Type B pancreatic cell (in vitro differentiated cells): ENCODE measurements at regions not wholly inside any gene's neighbourhood (a gene's known extent, or its start where the extent isn't known, plus 50 kb on each side); places are given as distances from the start of the nearest gene placed in this dataset.

Experiments used
- DNase-seq: peaks from one replicate; pipeline ENCODE4 v3.0.0; 2021; ENCODE audit warnings: mixed read lengths; ENCODE audit not compliant: unreplicated experiment; ENCODE audit errors: extremely low spot score
- H3K27ac Mint-ChIP-seq: 2 replicates; pipeline ENCODE4 v1.8.0; 2021; ENCODE audit warnings: mild to moderate bottlenecking, mixed read lengths
- H3K27me3 Mint-ChIP-seq: 2 replicates; pipeline ENCODE4 v1.8.0; 2021; ENCODE audit warnings: mixed read lengths
- H3K36me3 Mint-ChIP-seq: 2 replicates; pipeline ENCODE4 v1.8.0; 2021; ENCODE audit warnings: mixed read lengths
- H3K4me1 Mint-ChIP-seq: one replicate; pipeline ENCODE4 v1.8.0; 2021; ENCODE audit warnings: mixed read lengths; ENCODE audit not compliant: unreplicated experiment
- H3K4me3 Mint-ChIP-seq: 2 replicates; pipeline ENCODE4 v1.8.0; 2021; ENCODE audit warnings: mild to moderate bottlenecking, mixed read lengths
- H3K9me3 Mint-ChIP-seq: 2 replicates; pipeline ENCODE4 v1.8.0; 2021; ENCODE audit warnings: mixed read lengths
- TF ChIP-seq, protein P1 (sequence below): fragments of 200-600 bp; sonication (generic); conservative IDR thresholded peaks from 2 replicates; pipeline ENCODE4 v1.5.0; 2021; ENCODE audit warnings: antibody characterized with exemption, mild to moderate bottlenecking

DNA sequence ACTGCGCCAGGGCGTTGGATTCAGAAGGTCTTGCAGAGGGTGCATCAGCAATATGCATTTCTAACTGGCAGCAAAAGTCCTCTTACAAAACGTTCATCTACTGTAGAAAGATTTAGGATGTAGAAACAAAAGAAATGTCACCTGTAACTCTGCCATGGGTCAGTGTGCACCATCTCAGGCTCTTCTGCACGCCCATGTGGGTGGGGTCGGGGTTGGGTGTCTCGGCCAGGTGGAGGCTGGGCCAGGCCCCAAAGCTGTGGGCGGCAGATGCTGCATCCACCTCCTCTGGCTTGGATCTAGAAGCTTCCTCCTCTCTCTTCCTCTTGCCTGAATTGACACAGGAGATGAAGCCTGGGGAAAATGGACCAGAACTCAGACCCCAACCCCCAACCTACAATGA, 111.3 kb upstream of the PPP2R2D start:
- Mint-ChIP-seq H3K27me3 (peaks cover 14% of the 10 kb centered on the region), H3K27ac (no peak overlapping the region), H3K36me3 (no peaks in the 10 kb centered on the region), H3K9me3 (no peaks in the 10 kb centered on the region), H3K4me3 (no peak overlapping the region), H3K4me1 (no peaks in the 10 kb centered on the region)
- TF ChIP-seq, protein P1, sequence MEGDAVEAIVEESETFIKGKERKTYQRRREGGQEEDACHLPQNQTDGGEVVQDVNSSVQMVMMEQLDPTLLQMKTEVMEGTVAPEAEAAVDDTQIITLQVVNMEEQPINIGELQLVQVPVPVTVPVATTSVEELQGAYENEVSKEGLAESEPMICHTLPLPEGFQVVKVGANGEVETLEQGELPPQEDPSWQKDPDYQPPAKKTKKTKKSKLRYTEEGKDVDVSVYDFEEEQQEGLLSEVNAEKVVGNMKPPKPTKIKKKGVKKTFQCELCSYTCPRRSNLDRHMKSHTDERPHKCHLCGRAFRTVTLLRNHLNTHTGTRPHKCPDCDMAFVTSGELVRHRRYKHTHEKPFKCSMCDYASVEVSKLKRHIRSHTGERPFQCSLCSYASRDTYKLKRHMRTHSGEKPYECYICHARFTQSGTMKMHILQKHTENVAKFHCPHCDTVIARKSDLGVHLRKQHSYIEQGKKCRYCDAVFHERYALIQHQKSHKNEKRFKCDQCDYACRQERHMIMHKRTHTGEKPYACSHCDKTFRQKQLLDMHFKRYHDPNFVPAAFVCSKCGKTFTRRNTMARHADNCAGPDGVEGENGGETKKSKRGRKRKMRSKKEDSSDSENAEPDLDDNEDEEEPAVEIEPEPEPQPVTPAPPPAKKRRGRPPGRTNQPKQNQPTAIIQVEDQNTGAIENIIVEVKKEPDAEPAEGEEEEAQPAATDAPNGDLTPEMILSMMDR, result no peak
- DNase-seq, result peak; percentile 15

DNA sequence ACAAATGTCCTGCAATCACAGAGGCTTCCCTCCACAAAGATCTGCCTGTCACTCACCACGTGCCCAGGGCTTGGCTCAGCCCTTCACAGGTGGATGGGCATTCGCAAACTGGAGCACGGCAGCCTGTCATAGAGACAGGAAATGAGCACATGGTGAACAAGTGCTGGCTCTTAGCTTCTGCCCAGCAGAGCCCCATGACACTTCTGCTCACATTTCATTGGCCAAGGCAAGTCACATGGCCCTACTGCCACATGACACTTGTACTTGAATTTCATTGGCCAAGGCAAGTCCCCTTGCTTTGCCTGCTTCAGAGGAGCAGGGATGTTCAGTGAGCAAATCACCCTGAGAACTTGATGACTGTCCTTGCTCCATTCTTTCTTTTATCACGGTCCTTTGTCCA, 110.8 kb upstream of the PPP2R2D start:
- no peaks in the 10 kb centered on the region for H3K36me3 Mint-ChIP-seq
- no peaks in the 10 kb centered on the region for H3K4me1 Mint-ChIP-seq
- peaks cover 18% of the 10 kb centered on the region for H3K27me3 Mint-ChIP-seq
- H3K9me3 Mint-ChIP-seq, result no peaks in the 10 kb centered on the region
- TF ChIP-seq, protein P1, result no peak
- peak; percentile 36 for DNase-seq
- H3K4me3 Mint-ChIP-seq, result no peak overlapping the region
- no peak overlapping the region for H3K27ac Mint-ChIP-seq

DNA sequence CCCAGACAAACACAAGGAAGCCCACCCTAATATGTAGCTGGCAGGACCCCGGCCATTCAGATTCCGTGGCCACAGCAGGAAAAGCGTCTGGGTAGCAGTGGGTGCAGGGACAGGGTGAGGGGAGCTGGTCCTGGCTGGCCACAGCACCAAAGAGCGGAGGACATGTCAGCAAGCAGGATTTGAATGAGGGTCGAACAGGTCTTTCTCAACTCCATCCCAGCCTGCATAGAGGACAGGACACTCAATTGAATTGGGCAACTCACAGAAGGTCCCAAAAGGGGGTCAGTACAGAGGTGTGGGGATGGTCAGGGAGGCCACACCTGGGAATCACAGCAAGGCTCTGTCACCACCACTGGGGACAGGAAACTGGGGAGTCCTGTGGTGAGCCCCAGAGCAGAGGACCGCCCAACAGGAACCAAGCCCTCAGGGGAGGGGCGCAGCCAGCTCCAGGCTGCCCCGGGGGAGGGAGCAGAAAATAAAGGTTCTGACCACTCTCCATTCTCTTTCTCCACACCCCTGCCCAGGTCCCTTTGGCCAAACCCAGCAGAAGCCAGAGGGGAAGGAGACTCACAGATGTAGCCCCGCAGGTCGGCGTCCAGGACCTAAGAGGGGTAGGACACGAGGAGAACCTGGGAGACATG, 108.7 kb upstream of the PPP2R2D start:
- H3K4me3 Mint-ChIP-seq, result no peak overlapping the region
- H3K27me3 Mint-ChIP-seq, result peaks cover 14% of the 10 kb centered on the region
- peak; percentile 49 for DNase-seq
- no peaks in the 10 kb centered on the region for H3K36me3 Mint-ChIP-seq
- H3K27ac Mint-ChIP-seq, result no peak overlapping the region
- no peaks in the 10 kb centered on the region for H3K4me1 Mint-ChIP-seq
- TF ChIP-seq, protein P1, result no peak
- no peaks in the 10 kb centered on the region for H3K9me3 Mint-ChIP-seq

DNA sequence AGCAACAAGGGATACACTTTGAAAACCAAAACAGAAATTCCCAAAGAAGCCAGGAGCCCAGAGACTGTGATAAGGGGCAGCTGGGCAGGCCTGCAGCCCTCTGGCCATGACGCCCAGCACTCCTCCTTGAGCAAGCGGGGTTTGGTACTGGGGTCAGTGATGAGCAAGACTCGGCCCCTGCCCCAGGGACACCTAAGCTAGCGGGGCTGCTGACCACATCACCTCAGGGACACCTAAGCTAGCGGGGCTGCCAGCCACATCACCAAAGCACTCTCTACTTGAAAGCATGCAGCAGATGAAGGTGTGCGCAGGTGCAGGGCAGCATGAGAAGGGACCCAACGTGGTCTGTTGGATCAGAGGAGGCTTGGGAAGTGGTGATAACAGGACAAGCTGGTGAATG, 108.0 kb upstream of the PPP2R2D start:
- DNase-seq, result peak; percentile 59
- Mint-ChIP-seq H3K4me3 (no peak overlapping the region), H3K27me3 (peaks cover 12% of the 10 kb centered on the region), H3K4me1 (no peaks in the 10 kb centered on the region), H3K27ac (no peak overlapping the region), H3K9me3 (no peaks in the 10 kb centered on the region), H3K36me3 (no peaks in the 10 kb centered on the region)
- TF ChIP-seq, protein P1, result no peak

DNA sequence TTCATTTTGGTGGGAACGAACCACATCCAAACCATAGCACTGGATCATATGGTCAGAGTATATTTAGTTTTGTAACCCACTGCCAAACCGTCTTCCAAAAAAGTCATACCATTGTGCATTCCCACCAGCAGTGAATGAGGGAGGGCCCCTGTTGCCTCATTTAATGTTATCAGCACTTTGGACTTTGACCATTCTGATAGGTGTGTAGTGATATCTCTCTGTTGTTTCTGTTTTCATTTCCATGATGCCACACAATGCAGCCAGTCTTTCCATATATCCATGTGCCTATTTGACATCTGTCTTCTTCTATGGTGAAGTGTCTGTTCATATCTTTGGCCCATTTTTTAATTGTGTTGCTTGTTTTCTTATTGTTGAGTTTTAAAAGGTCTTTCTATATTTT, 105.0 kb upstream of the PPP2R2D start:
- H3K27me3 Mint-ChIP-seq, result peaks cover 5% of the 10 kb centered on the region
- no peak overlapping the region for H3K27ac Mint-ChIP-seq
- TF ChIP-seq, protein P1, result no peak
- H3K4me3 Mint-ChIP-seq, result no peak overlapping the region
- no peaks in the 10 kb centered on the region for H3K4me1 Mint-ChIP-seq
- no peak for DNase-seq
- H3K9me3 Mint-ChIP-seq, result no peaks in the 10 kb centered on the region
- no peaks in the 10 kb centered on the region for H3K36me3 Mint-ChIP-seq

DNA sequence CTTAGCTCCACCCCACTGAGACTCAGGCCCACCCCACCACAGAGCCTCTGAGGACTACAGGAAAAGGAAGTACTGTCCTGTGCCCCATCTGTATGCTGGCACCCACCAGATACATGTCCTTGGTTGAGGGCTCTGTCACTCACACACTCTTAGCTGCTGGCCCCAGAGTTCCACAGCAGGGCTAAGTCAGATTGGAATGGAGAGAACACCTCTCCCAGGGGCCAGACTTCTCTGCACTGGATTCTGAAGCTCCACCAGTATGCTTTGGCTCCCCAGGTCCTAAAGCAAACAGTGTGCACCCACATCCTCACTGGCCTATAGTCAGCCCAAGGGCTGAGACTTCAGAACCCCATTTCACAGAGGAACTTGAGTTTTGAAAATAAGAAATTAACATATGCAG, 103.2 kb upstream of the PPP2R2D start:
- DNase-seq, result peak; percentile 10
- Mint-ChIP-seq H3K27ac (no peak overlapping the region), H3K4me3 (no peak overlapping the region), H3K36me3 (no peaks in the 10 kb centered on the region), H3K9me3 (no peaks in the 10 kb centered on the region), H3K4me1 (no peaks in the 10 kb centered on the region), H3K27me3 (peaks cover 5% of the 10 kb centered on the region)
- TF ChIP-seq, protein P1, result no peak
